NK-92 treated with Interleukin-12 subunit alpha and Interleukin-12 subunit beta, amount 100 ng/mL, for 24 hours (cell line): ENCODE measurements at regions not wholly inside any gene's neighbourhood (a gene's known extent, or its start where the extent isn't known, plus 50 kb on each side); places are given as distances from the start of the nearest gene placed in this dataset.

Source experiments
- DNase-seq: peaks from one replicate; lab custom pipeline; 2025; lab: John Stamatoyannopoulos, UW

GRCh38 chr2:6626401-6627012 is 239.2 kb downstream of the CMPK2 start:
- DNase-seq = no peak

GRCh38 chr2:6627316-6627715 is 238.4 kb downstream of the CMPK2 start:
- no peak for DNase-seq

GRCh38 chr2:6630209-6630608 is 235.5 kb downstream of the CMPK2 start:
- DNase-seq = no peak

GRCh38 chr2:6635296-6635695 is 230.4 kb downstream of the CMPK2 start:
- DNase-seq = no peak

GRCh38 chr2:6637330-6637729 is 228.4 kb downstream of the CMPK2 start:
- no peak for DNase-seq

- no peak for DNase-seq
Observed at GRCh38 chr2:6639929-6640620, 225.6 kb downstream of the CMPK2 start.

GRCh38 chr2:6640621-6641015 is 225.1 kb downstream of the CMPK2 start:
- no peak for DNase-seq

GRCh38 chr2:6641956-6642355 is 223.8 kb downstream of the CMPK2 start:
- no peak for DNase-seq

- DNase-seq = no peak
Observed at GRCh38 chr2:6644261-6644660, 221.4 kb downstream of the CMPK2 start.

- no peak for DNase-seq
Observed at GRCh38 chr2:6645004-6645403, 220.7 kb downstream of the CMPK2 start.

GRCh38 chr2:6645672-6646071 is 220.0 kb downstream of the CMPK2 start:
- no peak for DNase-seq

- no peak for DNase-seq
Observed at GRCh38 chr2:6647046-6647445, 218.7 kb downstream of the CMPK2 start.

GRCh38 chr2:6648596-6649247 is 217.0 kb downstream of the CMPK2 start:
- no peak for DNase-seq

- DNase-seq = no peak
Observed at GRCh38 chr2:6650311-6650710, 215.4 kb downstream of the CMPK2 start.

GRCh38 chr2:6652251-6652650 is 213.5 kb downstream of the CMPK2 start:
- DNase-seq = no peak

GRCh38 chr2:6653281-6653750 is 212.4 kb downstream of the CMPK2 start:
- no peak for DNase-seq

- DNase-seq = no peak
Observed at GRCh38 chr2:6654279-6654678, 211.4 kb downstream of the CMPK2 start.

GRCh38 chr2:6656633-6657032 is 209.1 kb downstream of the CMPK2 start:
- no peak for DNase-seq

GRCh38 chr2:6657136-6657535 is 208.6 kb downstream of the CMPK2 start:
- no peak for DNase-seq

GRCh38 chr2:6657855-6658254 is 207.9 kb downstream of the CMPK2 start:
- no peak for DNase-seq

- no peak for DNase-seq
Observed at GRCh38 chr2:6664332-6665061, 201.2 kb downstream of the CMPK2 start.
